PC-9 (cell line): ENCODE measurements at regions not wholly inside any gene's neighbourhood (a gene's known extent, or its start where the extent isn't known, plus 50 kb on each side); places are given as distances from the start of the nearest gene placed in this dataset.

Experiments used
- CTCF ChIP-seq: fragments of 200-600 bp; sonication (generic); conservative IDR thresholded peaks from 2 replicates; pipeline ENCODE4 v1.6.1; 2017; ENCODE audit warnings: mixed run types, antibody characterized with exemption, mild to moderate bottlenecking, moderate library complexity
- EZH2 ChIP-seq: fragments of 200-600 bp; sonication (generic); IDR thresholded peaks from 2 replicates; pipeline ENCODE4 v1.8.0; 2017; ENCODE audit warnings: antibody characterized with exemption, low read depth

- no peak for TF ChIP-seq CTCF
- no peak for TF ChIP-seq EZH2
Observed at GRCh38 chr4:111685205-111685604, 460.0 kb upstream of the FAM241A start.
